ENCODE measurements at regions not wholly inside any gene's neighbourhood (a gene's known extent, or its start where the extent isn't known, plus 50 kb on each side); places are given as distances from the start of the nearest gene placed in this dataset.
"Not testable (repeated sequence)": the region's sequence is repeated elsewhere in the genome, so short reads cannot be mapped to it uniquely, and the experiment has no call there.

DNA sequence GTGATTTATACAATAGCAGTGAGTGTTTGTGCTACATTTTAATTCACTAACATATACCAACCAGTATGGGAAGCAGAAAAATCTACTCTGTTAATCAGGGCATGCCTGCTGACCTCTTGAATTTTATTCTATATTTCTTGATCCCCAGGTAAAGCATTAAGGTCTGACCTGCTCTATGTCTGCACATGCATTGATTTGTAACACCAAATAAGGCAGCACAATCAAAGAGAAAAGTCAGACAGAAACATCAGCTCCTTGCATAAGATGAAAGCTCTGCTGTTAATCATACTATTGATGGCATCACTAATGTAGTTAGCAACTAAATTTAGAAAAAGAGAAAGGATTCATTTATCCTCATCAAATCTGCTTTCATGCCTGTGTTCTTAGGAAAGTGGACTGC is 2744.8 kb upstream of the PCDH20 start:
- Histone ChIP-seq H3K4me3 (ENCODE audit: low read length) (no peak overlapping the region), H3K27ac (ENCODE audit: low read length) (no peak overlapping the region), H3K36me3 (ENCODE audit: control insufficient read depth, insufficient read depth, low read length) (no peaks in the 10 kb centered on the region), H3K4me1 (ENCODE audit: control insufficient read depth, insufficient read depth, low read length) (no peaks in the 10 kb centered on the region), H3K27me3 (ENCODE audit: control insufficient read depth, insufficient read depth, low read length) (no peaks in the 10 kb centered on the region), H3K9me3 (ENCODE audit: control insufficient read depth, low read depth, low read length) (no peaks in the 10 kb centered on the region)
- no peak for DNase-seq

DNA sequence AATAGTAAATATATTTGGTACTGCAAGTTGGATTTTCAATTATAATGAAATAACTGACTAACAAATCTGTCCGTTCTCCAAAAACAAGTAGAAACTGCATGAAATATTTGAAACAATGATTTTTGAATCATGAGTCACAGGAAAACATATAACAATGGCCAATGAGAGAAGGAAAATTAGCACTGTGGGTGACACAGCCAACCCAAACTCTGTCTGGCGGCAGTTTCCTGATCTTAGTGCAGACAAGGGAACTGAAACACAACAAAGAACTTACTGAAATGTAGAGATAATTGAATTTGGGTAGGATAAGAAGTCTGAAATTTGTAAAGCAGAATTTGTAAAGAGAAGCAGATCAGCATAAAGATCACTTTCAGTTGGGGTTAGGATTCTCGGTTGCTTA is 2743.3 kb upstream of the PCDH20 start:
- Histone ChIP-seq H3K9me3 (ENCODE audit: control insufficient read depth, low read depth, low read length) (no peaks in the 10 kb centered on the region), H3K27me3 (ENCODE audit: control insufficient read depth, insufficient read depth, low read length) (no peaks in the 10 kb centered on the region), H3K4me1 (ENCODE audit: control insufficient read depth, insufficient read depth, low read length) (no peaks in the 10 kb centered on the region), H3K4me3 (ENCODE audit: low read length) (no peak overlapping the region), H3K36me3 (ENCODE audit: control insufficient read depth, insufficient read depth, low read length) (no peaks in the 10 kb centered on the region), H3K27ac (ENCODE audit: low read length) (no peak overlapping the region)
- DNase-seq, result no peak
- 92% methylated on average over 2 of the region's 3 CpGs for WGBS (ENCODE audit: insufficient coverage, low lambda C conversion rate)

DNA sequence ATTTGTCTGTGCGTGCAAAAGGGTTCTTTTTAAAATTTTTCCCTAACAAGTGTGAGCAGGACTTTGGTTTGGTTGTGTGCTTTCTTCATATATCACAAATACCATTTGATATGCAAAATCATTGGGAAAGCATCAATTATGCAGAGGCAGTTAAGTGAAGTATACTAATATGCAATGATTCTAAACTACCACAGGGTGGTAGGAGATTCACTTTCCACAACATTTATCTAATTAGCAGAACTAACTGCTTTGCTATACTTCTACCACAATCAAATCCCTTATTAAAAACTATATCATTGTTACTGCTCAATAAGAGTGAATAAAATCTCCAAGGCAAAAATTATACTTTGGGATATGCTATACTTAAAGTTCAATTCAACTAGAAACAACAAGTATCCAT is 2738.9 kb upstream of the PCDH20 start:
- no peak for DNase-seq
- Histone ChIP-seq H3K4me3 (ENCODE audit: low read length) (no peak overlapping the region), H3K27me3 (ENCODE audit: control insufficient read depth, insufficient read depth, low read length) (no peaks in the 10 kb centered on the region), H3K27ac (ENCODE audit: low read length) (no peak overlapping the region), H3K4me1 (ENCODE audit: control insufficient read depth, insufficient read depth, low read length) (no peaks in the 10 kb centered on the region), H3K9me3 (ENCODE audit: control insufficient read depth, low read depth, low read length) (no peaks in the 10 kb centered on the region), H3K36me3 (ENCODE audit: control insufficient read depth, insufficient read depth, low read length) (no peaks in the 10 kb centered on the region)
- no CpG with 5 or more reads among the region's 1 CpG for WGBS (ENCODE audit: insufficient coverage, low lambda C conversion rate)

DNA sequence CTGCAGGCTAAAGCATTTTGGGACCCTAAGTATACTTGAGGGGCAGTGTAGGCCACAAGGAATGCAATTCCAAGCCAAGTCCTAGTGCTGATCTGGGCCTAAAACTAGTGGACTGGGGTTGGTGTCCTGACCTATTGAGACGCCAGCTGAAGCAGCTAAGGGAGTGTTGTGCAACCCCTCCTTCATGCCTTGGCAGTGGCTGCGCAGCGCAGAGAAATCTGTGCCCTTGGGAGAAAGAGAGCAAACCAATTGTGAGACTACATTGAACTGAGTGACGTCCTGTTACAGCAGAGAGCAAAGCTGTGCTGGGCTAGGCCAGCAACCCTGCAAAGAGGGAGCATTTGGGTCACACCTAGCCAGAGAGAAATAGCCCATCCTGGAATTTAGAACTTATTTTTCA is 2715.0 kb upstream of the PCDH20 start:
- no CpG with 5 or more reads among the region's 4 CpGs for WGBS (ENCODE audit: insufficient coverage, low lambda C conversion rate)
- DNase-seq, result no peak
- Histone ChIP-seq H3K27ac (ENCODE audit: low read length) (no peak overlapping the region), H3K36me3 (ENCODE audit: control insufficient read depth, insufficient read depth, low read length) (no peaks in the 10 kb centered on the region), H3K9me3 (ENCODE audit: control insufficient read depth, low read depth, low read length) (no peaks in the 10 kb centered on the region), H3K27me3 (ENCODE audit: control insufficient read depth, insufficient read depth, low read length) (no peaks in the 10 kb centered on the region), H3K4me3 (ENCODE audit: low read length) (no peak overlapping the region), H3K4me1 (ENCODE audit: control insufficient read depth, insufficient read depth, low read length) (no peaks in the 10 kb centered on the region)

DNA sequence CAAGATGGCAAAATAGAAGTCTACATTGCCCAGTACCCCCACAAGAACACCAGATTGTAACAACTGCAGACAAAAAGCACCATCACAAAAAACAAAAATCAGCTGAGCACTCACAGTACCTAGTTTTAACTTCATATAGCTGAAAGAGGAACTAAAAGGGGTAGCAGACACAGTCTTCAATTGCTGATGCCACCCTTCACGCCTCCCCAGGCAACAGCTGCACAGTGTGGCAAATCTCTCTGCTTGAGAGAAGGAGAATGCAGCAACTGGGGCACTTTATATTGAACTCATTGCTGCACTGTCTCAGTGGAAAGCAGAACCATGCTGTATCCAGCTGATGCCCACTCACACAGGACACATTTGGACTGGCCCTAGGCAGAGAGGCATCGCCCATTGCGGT is 2714.5 kb upstream of the PCDH20 start:
- no peaks in the 10 kb centered on the region for H3K27me3 ChIP-seq (ENCODE audit: control insufficient read depth, insufficient read depth, low read length)
- no peaks in the 10 kb centered on the region for H3K36me3 ChIP-seq (ENCODE audit: control insufficient read depth, insufficient read depth, low read length)
- no peaks in the 10 kb centered on the region for H3K4me1 ChIP-seq (ENCODE audit: control insufficient read depth, insufficient read depth, low read length)
- no peak overlapping the region for H3K27ac ChIP-seq (ENCODE audit: low read length)
- H3K4me3 ChIP-seq (ENCODE audit: low read length), result no peak overlapping the region
- H3K9me3 ChIP-seq (ENCODE audit: control insufficient read depth, low read depth, low read length), result no peaks in the 10 kb centered on the region
- DNase-seq, result no peak
- WGBS (ENCODE audit: insufficient coverage, low lambda C conversion rate), result no CpG with 5 or more reads among the region's 3 CpGs

DNA sequence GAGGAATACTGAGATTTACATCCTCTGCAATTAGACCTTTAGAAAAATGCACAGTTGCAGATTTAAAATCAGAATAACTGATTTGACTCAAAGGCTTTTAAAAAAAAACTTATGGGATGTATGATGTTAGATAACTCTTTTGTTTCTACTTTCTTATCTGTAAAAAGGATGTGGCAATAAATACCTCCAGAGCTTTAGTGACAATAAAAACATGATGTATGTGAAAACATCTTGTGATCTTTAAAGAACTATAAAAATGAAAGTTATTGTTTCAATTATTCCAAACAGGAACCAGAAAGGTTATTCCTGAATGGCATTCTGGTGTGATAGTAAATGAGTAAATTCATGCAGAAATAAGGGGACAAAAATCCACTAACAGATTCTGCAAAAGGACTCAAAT is 2712.2 kb upstream of the PCDH20 start:
- Histone ChIP-seq H3K9me3 (ENCODE audit: control insufficient read depth, low read depth, low read length) (no peaks in the 10 kb centered on the region), H3K4me3 (ENCODE audit: low read length) (no peak overlapping the region), H3K36me3 (ENCODE audit: control insufficient read depth, insufficient read depth, low read length) (no peaks in the 10 kb centered on the region), H3K27me3 (ENCODE audit: control insufficient read depth, insufficient read depth, low read length) (no peaks in the 10 kb centered on the region), H3K4me1 (ENCODE audit: control insufficient read depth, insufficient read depth, low read length) (no peaks in the 10 kb centered on the region), H3K27ac (ENCODE audit: low read length) (no peak overlapping the region)
- no peak for DNase-seq

DNA sequence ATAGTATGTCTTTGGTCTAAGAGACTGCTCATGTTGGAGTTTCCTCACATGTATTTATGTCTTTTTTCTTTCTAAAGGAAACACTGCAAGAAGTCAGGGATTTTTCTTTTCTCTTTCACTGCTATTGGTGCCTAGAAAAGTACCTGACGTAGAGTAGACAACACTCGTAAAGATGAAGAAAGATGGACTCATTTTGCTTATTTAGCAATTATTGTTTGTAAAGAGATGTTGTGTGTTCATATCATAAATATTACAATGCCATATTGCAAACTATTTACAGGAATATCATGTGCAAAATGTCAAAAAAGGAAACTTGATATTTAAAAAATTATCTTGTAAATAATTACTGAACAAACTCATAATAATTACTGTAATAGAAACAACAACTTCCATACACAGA is 2711.5 kb upstream of the PCDH20 start:
- H3K27ac ChIP-seq (ENCODE audit: low read length), result no peak overlapping the region
- H3K36me3 ChIP-seq (ENCODE audit: control insufficient read depth, insufficient read depth, low read length), result no peaks in the 10 kb centered on the region
- H3K4me1 ChIP-seq (ENCODE audit: control insufficient read depth, insufficient read depth, low read length), result no peaks in the 10 kb centered on the region
- H3K27me3 ChIP-seq (ENCODE audit: control insufficient read depth, insufficient read depth, low read length), result no peaks in the 10 kb centered on the region
- no peaks in the 10 kb centered on the region for H3K9me3 ChIP-seq (ENCODE audit: control insufficient read depth, low read depth, low read length)
- no peak overlapping the region for H3K4me3 ChIP-seq (ENCODE audit: low read length)
- no CpG with 5 or more reads among the region's 2 CpGs for WGBS (ENCODE audit: insufficient coverage, low lambda C conversion rate)
- DNase-seq, result no peak

DNA sequence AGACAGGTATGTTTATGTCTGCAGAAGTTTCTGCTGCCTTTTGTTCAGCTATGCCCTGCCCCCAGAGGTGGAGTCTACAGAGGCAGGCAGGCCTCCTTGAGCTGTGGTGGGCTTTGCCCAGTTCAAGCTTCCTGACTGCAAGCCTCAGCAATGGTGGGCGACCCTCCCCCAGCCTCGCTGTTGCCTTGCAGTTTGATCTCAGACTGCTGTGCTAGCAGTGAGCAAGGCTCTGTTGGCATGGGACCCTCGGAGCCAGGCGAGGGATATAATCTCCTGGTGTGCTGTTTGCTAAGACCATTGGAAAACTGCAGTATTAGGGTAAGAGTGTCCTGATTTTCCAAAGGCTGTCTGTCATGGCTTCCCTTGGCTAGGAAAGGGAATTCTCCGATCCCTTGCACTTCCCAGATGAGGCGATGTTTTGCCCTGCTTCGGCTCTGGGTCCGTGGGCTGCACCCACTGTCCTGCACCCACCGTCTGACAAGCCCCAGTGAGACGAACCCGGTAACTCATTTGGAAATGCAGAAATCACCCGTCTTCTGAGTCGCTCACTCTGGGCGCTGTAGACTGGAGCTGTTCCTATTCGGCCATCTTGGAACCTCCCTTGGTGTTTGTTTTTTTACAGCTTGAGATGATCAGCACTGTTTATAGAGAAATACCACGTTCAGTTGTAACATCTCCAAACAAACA is 2705.5 kb upstream of the PCDH20 start:
- DNase-seq; H3K4me3 ChIP-seq (ENCODE audit: low read length); H3K27me3 ChIP-seq (ENCODE audit: control insufficient read depth, insufficient read depth, low read length); H3K9me3 ChIP-seq (ENCODE audit: control insufficient read depth, low read depth, low read length); H3K36me3 ChIP-seq (ENCODE audit: control insufficient read depth, insufficient read depth, low read length); H3K4me1 ChIP-seq (ENCODE audit: control insufficient read depth, insufficient read depth, low read length); H3K27ac ChIP-seq (ENCODE audit: low read length): not testable (repeated sequence)
- no CpG with 5 or more reads among the region's 16 CpGs for WGBS (ENCODE audit: insufficient coverage, low lambda C conversion rate)

DNA sequence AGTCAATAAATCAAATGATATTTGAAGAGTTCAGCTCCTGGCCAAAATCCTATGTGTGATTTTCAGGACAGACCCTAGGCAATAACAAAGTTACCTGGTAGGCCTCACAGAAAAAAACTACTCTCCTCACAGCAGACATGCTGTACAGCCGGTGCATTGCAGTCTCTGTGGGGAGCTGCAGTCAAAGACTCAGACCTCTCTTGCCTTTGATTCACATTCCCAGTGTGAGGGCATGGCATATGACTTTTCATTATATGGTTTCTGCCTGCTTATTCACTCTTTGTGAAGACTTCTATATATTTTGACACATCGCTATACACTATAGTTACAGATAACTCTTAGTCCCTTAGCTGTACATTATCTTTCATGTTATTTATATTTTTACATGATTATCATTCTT is 2684.3 kb upstream of the PCDH20 start:
- Histone ChIP-seq H3K4me3 (ENCODE audit: low read length) (no peak overlapping the region), H3K27ac (ENCODE audit: low read length) (no peak overlapping the region), H3K27me3 (ENCODE audit: control insufficient read depth, insufficient read depth, low read length) (no peaks in the 10 kb centered on the region), H3K9me3 (ENCODE audit: control insufficient read depth, low read depth, low read length) (no peaks in the 10 kb centered on the region), H3K36me3 (ENCODE audit: control insufficient read depth, insufficient read depth, low read length) (no peaks in the 10 kb centered on the region), H3K4me1 (ENCODE audit: control insufficient read depth, insufficient read depth, low read length) (no peaks in the 10 kb centered on the region)
- DNase-seq, result no peak
- WGBS (ENCODE audit: insufficient coverage, low lambda C conversion rate), result 88% methylated on average over 1 of the region's 2 CpGs

DNA sequence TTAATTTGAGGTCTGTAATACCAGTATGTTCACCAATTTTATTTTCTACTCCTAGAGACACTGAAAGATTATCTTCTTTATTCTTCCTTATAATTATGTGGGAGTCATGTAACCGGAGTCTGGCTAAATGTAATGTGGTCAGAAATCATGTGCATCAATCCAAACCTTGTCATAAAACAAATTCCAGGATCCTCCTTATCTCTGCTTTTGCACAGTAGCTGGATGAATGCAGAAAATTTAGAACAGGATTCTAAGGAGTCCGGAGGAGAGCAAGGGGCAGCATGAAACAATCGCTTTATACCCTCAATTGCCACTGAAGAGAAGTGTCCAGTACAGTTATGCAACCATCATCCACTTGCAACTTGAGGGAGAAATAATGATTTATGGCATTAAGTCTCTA is 2674.7 kb upstream of the PCDH20 start:
- 86% methylated on average over 2 of the region's 3 CpGs for WGBS (ENCODE audit: insufficient coverage, low lambda C conversion rate)
- Histone ChIP-seq H3K4me3 (ENCODE audit: low read length) (no peak overlapping the region), H3K9me3 (ENCODE audit: control insufficient read depth, low read depth, low read length) (peaks cover 2% of the 10 kb centered on the region), H3K4me1 (ENCODE audit: control insufficient read depth, insufficient read depth, low read length) (no peaks in the 10 kb centered on the region), H3K27me3 (ENCODE audit: control insufficient read depth, insufficient read depth, low read length) (no peaks in the 10 kb centered on the region), H3K27ac (ENCODE audit: low read length) (no peak overlapping the region), H3K36me3 (ENCODE audit: control insufficient read depth, insufficient read depth, low read length) (no peaks in the 10 kb centered on the region)
- DNase-seq, result no peak

DNA sequence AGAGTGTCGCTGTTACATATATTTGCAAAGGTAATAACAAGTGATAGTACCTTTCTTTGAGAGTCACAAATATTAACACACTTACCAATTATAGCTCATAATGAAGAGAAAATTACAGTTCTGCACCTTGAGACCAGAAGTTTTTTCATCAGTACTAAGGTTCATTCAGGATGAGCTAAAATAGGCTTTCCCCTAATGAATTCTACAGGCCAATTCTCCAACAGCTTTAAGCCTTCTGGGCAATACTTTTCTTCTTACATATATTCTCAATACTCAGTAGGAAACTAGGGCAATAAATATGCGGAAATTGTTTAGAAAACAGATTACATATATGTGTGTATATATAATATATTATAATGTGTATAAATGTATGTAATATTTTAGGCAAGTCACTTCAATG is 2672.8 kb upstream of the PCDH20 start:
- 100% methylated on average over 2 of the region's 2 CpGs for WGBS (ENCODE audit: insufficient coverage, low lambda C conversion rate)
- Histone ChIP-seq H3K4me1 (ENCODE audit: control insufficient read depth, insufficient read depth, low read length) (no peaks in the 10 kb centered on the region), H3K27me3 (ENCODE audit: control insufficient read depth, insufficient read depth, low read length) (no peaks in the 10 kb centered on the region), H3K27ac (ENCODE audit: low read length) (no peak overlapping the region), H3K36me3 (ENCODE audit: control insufficient read depth, insufficient read depth, low read length) (no peaks in the 10 kb centered on the region), H3K9me3 (ENCODE audit: control insufficient read depth, low read depth, low read length) (peaks cover 2% of the 10 kb centered on the region), H3K4me3 (ENCODE audit: low read length) (no peak overlapping the region)
- DNase-seq, result no peak
